ENCODE measurements at regions not wholly inside any gene's neighbourhood (a gene's known extent, or its start where the extent isn't known, plus 50 kb on each side); places are given as distances from the start of the nearest gene placed in this dataset.
"Not testable (repeated sequence)": the region's sequence is repeated elsewhere in the genome, so short reads cannot be mapped to it uniquely, and the experiment has no call there.

GRCh38 chr18:43341014-43341413 lies 63.7 kb upstream of the SYT4 start:
- Histone ChIP-seq H3K27me3 (ENCODE audit: insufficient read depth, poor library complexity, severe bottlenecking) (no peaks in the 10 kb centered on the region), H3K4me3 (replicated peaks; ENCODE audit: insufficient read depth, low read length) (no peak overlapping the region), H3K27ac (replicated peaks) (no peak overlapping the region)
- TF ChIP-seq POLR2AphosphoS5 (IDR thresholded peaks at IDR 0.05; ENCODE audit: low read depth) (no peak), GABPA (IDR thresholded peaks at IDR 0.05; ENCODE audit: low read depth) (no peak), REST (IDR thresholded peaks at IDR 0.05; ENCODE audit: insufficient replicate concordance, low read depth) (no peak)
- no peak for DNase-seq (ENCODE audit: low read depth in 1 of 2, low spot score in 1 of 2)

GRCh38 chr18:43350176-43350575 lies 72.9 kb upstream of the SYT4 start:
- Histone ChIP-seq H3K4me3 (replicated peaks; ENCODE audit: insufficient read depth, low read length) (no peak overlapping the region), H3K27ac (replicated peaks) (no peak overlapping the region), H3K27me3 (ENCODE audit: insufficient read depth, poor library complexity, severe bottlenecking) (no peaks in the 10 kb centered on the region)
- DNase-seq (ENCODE audit: low read depth in 1 of 2, low spot score in 1 of 2) = no peak
- no peak for TF ChIP-seq REST (IDR thresholded peaks at IDR 0.05; ENCODE audit: insufficient replicate concordance, low read depth)
- TF ChIP-seq POLR2AphosphoS5 (IDR thresholded peaks at IDR 0.05; ENCODE audit: low read depth) = no peak
- TF ChIP-seq GABPA (IDR thresholded peaks at IDR 0.05; ENCODE audit: low read depth) = no peak
- no peak for TF ChIP-seq CTCF (IDR thresholded peaks at IDR 0.05; ENCODE audit: insufficient read depth, low read length)
- no peak for TF ChIP-seq SPI1 (IDR thresholded peaks at IDR 0.05; ENCODE audit: borderline replicate concordance, low read depth)

GRCh38 chr18:43364535-43364934 lies 87.2 kb upstream of the SYT4 start:
- no peak for DNase-seq (ENCODE audit: low read depth in 1 of 2, low spot score in 1 of 2)
- TF ChIP-seq POLR2AphosphoS5 (IDR thresholded peaks at IDR 0.05; ENCODE audit: low read depth) (no peak), REST (IDR thresholded peaks at IDR 0.05; ENCODE audit: insufficient replicate concordance, low read depth) (no peak), CTCF (IDR thresholded peaks at IDR 0.05; ENCODE audit: insufficient read depth, low read length) (no peak), GABPA (IDR thresholded peaks at IDR 0.05; ENCODE audit: low read depth) (no peak), SPI1 (IDR thresholded peaks at IDR 0.05; ENCODE audit: borderline replicate concordance, low read depth) (no peak)
- Histone ChIP-seq H3K27me3 (ENCODE audit: insufficient read depth, poor library complexity, severe bottlenecking) (no peaks in the 10 kb centered on the region), H3K27ac (replicated peaks) (no peak overlapping the region), H3K4me3 (replicated peaks; ENCODE audit: insufficient read depth, low read length) (no peak overlapping the region)

GRCh38 chr18:43367895-43368294 lies 90.6 kb upstream of the SYT4 start:
- Histone ChIP-seq H3K27me3 (ENCODE audit: insufficient read depth, poor library complexity, severe bottlenecking) (no peaks in the 10 kb centered on the region), H3K4me3 (replicated peaks; ENCODE audit: insufficient read depth, low read length) (no peak overlapping the region), H3K27ac (replicated peaks) (no peak overlapping the region)
- DNase-seq (ENCODE audit: low read depth in 1 of 2, low spot score in 1 of 2) = no peak
- TF ChIP-seq REST (IDR thresholded peaks at IDR 0.05; ENCODE audit: insufficient replicate concordance, low read depth) = no peak

- DNase-seq (ENCODE audit: low read depth in 1 of 2, low spot score in 1 of 2); H3K27me3 ChIP-seq (ENCODE audit: insufficient read depth, poor library complexity, severe bottlenecking): not testable (repeated sequence)
Measured at GRCh38 chr18:43369311-43369710, 92.0 kb upstream of the SYT4 start.

More at GRCh38 chr18:43369311-43369710, 92.0 kb upstream of the SYT4 start:
- H3K4me3 ChIP-seq (replicated peaks; ENCODE audit: insufficient read depth, low read length); H3K27ac ChIP-seq (replicated peaks): not testable (repeated sequence)

Measured in HL-60 (cell line).